HG03520 (cell line): ENCODE measurements at regions not wholly inside any gene's neighbourhood (a gene's known extent, or its start where the extent isn't known, plus 50 kb on each side); places are given as distances from the start of the nearest gene placed in this dataset.

ENCODE experiments used
- ATAC-seq: cut with Tn5 transposase; IDR thresholded peaks from one replicate; pipeline ENCODE4 v1.9.1; 2021; ENCODE audit warnings: mild to moderate bottlenecking, moderate library complexity; ENCODE audit not compliant: unreplicated experiment

DNA sequence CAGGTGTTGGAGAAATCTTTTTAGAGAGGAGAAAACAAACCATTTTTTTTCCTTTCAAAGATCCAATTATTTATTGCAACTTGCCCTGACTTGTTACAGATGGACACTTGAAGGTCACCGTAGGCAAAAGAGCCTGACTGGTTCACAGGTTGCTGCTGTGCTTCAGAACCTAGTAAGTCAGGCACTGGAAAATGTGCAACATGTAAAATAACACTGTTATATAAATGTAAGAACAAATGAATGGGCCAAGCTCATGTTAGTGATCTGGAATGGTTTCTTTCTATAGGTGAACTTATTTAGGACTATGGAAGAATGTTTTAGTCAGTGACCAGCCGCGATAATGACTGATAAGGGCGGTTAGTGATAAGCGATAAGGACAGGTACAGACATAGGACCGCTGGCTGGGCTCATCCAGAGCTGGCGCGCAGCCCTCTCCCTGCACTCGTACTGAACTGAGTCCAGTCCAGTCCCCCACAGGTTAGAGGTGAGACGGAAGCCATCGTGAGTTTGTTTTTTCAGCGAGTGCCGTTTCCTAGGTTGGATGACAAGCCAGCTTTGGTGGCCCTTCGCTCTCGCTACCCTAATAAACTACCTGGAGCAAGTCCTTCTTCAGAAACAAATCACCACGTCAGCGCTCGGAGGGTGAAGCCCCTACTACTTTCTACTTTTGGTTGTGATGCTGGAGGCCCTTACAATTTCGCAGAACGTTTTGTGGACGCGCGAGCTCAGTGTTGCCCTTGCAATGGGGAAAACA is 94.4 kb upstream of the PRDM1 start:
- ATAC-seq = peak; percentile 22

DNA sequence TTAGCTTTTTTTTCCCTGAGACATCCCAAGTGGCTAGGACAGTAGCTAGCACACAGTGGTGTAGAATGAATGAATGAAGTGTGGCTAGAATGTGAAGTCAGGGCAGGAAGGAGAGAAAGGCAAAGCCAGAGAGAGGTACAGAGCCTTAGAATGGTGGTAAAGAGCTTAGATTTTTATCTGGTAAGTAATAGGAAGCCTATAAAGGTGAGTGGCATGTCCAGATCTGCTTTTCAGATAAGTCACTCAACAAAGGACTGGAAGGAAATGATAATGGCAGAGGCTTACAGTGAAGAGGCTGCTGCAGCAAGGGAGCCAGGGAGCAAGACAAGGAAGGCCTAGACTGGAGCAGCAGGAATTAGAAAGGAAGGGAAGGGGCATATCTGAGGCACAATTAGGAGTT is 96.0 kb upstream of the PRDM1 start:
- ATAC-seq = no peak

DNA sequence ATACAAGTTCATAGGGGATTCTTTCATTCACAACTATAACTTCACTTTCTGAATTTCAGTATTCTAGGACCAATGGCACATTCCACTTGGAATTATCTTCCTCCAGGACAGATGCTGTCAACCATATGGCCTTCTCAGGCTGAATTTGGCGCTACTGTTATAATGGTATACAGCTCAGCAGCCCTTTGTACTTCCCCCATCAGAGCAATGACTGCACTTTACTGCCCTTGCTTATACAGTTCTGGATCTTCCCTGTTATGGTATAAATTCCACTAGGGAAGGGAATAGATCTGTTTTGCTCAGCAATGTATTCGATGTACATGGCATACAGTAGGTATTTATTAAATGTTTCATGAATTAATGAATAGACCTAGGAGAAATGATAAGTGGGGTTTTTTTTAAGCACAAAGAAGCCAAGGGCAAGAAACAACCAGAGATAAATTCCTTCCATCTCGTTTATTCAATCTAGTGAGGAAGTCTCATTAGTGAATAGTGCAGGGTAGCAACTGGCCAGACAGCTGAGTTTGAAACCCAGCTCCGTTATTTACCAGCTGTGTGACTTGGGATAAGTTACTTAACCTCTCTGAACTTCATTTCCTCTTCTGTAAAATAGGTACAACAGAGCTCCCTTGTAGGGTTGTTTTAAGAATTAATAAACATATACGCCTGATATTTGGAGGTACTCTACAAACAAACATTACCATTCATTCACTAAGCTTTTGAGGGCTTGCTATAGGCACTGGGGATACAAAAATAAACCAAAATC is 97.1 kb upstream of the PRDM1 start:
- ATAC-seq = no peak

DNA sequence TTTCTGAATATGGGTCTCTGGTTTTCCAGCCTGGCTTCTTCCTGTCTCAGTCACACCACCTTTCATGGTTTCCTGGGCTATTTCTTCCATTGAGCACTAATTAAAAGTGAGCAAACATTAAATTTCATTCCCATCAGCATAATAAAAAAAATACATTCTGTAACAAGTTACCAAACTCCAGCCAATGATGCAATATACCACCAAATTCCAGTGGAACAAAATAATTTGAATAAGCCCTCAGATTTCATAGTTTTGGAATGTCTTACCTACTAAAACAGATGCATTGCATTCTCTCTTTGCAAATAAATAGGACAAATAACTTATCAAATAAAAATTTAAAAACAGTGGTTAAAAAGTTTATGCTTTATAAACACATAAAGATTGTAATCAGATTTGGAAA is 97.8 kb upstream of the PRDM1 start:
- no peak for ATAC-seq

DNA sequence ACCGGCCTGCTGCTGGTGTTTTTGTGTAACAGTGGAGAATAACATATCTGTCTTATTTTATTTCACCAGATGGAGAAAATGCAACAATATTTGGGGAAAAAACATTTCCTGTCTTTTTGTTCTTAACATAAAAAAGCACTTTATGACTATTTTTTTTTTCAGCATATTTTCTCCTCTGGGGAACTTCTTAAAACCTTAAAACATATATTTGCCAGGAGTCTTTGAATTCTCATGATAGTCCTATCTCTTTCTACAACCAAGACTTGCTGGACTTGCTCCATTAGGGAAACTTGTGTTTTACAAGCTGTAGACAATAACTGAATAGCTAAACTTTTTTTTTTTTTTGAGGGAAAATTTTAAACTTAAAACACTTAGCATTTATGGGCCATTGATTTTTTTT is 98.6 kb upstream of the PRDM1 start:
- no peak for ATAC-seq

DNA sequence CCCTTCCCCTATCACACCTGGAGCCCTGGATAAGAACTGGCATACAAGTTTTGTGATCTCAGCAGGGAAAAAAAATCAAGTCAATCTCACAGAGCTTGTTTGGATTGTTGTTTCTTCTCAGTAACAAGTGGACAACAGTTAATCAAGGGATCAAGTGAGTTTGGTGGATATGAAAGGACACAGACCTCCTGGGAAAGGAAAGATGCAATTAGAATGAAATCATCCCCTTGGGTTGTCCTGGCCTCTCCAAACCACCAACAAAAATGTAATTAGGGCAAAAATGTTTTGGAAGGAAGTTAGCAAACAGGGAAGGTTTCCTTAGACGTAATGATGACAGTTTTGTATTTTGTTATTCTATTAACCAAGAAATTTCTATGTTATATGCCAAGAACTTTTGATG is 99.1 kb upstream of the PRDM1 start:
- no peak for ATAC-seq

DNA sequence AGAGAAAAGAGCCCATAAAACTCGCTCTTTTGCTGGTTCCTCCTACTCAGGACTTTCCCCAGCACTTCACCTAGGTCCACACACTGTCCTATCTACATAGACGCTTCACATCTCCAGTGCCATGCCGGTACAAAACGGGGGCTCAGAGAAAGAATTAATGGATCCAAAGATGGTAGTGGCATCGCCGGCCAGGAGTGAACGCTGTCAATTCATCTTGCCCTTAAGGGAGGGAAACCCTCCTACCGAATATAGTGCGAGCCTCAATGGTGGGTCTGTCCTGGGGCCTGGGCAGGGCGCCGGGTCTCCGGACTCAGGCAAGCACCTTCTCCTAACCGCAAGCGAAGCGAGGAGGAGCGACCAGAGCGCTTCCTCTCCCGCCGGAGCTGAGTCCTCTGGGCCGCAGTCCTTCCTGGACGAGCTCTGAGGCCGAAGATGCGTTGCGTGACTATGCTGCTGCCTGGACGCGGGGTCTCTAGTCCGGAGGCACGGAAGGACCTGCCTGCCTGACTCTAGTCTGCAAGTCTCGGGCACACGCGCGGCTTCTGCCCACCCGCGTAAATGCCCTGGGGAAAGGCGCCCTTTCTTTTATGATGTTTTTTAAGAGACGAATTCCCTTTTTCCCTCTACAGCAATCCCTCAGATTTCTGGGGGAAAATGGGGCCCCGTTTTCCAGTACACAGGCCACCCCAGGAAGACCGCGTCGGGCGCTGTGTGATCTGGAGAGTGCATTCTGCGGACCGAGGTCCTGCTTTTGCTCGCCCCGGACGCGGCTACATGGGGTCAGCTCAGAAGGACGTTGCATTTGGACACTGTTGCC is 100.1 kb upstream of the PRDM1 start:
- ATAC-seq = no peak

DNA sequence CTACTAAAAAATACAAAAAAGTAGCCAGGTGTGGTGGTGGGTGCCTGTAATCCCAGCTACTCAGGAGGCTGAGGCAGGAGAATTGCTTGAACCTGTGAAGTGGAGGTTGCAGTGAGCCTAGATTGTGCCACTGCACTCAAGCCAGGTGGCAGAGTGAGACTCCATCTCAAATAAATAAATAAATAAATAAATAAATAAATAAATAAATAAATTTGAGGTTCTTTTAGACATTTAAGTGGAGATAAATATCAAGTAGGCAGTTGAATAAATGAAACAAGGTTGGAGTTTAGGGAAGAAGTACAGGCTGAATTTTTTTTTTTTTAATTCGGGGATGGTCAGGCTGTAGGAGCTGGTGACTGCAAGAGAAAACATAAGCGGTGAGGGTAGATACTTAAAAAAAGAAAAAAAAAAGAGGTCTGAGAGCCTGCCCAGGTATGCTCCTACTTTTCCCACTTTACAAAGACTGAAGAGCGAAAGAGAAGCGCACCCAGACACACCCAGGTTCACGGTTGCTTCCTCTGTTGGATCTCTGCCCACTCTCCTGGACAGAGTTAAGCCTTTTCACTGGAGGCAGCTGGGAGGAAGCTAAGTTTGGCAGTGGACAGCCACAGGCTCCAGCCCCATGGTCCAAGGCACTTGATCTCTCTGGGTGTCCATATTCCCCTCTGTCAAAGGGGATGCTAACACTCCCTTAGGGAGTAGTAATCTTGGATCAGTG is 100.9 kb upstream of the PRDM1 start:
- no peak for ATAC-seq

DNA sequence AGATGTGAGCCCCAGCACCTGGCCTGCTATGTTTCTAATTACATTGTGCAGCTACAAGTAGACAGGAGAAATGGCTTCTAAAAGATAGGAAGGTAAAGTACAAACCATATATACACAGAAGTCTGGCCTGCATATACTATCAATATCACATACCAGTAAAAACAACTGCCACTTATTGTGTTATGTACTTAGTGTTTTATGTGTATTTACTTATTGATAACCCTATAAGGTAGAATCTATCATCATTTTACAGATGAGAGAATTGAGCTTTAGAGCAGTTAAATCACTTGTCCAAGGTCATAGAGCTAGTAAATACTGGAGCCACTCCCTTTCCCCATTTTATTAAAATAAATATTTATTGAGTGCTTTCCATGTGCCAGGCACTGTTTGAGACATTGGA is 102.4 kb upstream of the PRDM1 start:
- ATAC-seq = no peak

DNA sequence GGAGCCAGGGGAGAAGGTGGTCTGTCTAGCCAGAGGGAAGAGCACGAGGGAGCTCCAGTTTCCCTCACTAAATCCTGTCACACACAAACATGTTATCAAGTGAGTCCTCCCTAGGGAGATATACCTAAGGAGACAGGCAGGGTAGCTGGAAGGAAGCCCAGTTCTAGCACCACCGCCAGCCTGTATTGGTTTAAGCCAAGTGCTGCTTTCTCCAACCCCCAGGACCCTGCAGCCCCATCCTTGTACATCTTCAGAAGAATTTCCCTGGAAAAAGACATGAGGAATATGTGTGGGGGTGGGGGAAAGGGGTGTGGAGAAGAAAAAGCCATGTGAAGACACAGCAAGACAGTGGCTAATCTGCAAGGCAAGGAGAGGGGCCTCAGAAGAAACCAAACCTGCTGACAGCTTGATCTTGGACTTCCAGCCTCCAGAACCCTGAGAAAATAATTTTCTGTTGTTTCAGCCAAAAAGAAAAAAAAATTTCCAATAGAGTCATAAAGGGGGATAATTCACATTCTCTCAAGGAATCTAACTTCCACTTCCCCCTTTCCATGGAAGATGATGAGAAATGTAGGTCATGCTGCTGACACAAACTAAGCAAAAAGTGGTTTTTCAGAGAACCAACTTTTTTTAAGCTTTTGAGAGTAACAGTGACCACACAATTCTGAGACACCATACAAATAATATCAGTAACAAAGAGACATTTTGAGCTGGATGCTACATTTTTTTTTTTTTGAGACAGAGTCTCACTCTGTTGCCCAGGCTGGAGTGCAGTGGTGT is 103.2 kb upstream of the PRDM1 start:
- no peak for ATAC-seq

DNA sequence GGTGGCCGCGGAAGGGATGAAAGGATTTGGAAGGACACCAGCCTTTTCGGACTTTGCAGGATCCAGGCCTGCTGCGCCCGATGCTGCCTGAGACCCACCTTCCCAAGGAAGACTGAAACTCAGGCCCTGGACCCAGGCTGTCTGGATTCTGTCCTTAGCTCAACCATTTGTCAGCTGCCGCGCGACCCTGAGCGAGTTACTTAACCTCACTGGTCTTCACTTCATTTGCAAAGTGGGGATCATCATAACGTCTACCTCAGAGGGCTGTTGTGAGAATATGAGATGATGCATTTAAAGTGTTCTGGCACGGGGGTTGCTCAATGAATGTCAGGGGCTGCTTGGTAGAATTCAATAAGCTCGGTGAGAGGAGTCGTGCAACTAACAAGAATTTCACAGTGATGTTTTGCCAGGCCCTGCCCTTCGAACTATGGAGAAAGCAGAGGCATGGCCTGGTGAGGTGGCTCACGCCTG is 104.2 kb upstream of the PRDM1 start:
- no peak for ATAC-seq

DNA sequence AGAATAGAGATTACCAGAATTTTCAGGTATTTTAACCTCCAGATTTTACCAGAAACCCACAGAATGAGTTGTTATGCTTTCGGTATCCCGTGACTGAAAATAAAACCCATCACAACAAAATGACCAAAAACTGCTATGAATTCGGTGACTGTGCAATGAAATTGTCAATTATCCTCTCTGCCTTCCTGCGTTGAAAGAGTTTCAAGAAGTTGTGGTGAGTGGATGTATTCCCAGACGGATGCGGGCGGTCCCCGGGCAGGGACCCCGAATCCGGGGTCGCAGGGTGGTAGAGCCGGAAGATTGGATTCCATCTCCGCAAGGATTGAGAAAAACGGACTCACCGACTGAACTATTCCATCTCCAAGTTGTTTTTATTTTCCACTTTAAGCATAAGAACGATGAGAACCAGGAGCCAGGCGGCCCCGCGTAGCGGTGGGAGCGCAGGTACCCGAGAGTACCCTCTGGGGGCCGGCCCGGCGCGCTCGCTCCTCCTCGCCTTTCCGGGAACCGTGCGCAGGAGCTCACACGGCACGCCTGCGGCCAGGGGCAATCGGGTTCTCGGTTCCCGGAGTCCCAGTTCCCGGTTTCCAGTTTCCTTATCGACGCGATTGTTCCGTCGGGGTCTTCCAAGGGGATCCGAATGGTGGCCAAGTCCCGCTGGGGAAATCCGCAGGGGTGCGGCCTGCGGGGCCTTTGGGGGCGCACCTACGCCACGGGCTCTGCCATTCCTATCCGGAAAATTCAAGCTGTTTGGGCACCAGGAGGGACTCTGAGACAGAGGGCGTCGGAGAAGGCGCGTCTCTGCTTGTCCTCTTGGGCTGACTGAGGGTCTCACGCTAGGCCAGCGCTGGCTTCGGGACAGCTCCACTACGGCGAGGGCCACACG is 104.9 kb upstream of the PRDM1 start:
- ATAC-seq = no peak

DNA sequence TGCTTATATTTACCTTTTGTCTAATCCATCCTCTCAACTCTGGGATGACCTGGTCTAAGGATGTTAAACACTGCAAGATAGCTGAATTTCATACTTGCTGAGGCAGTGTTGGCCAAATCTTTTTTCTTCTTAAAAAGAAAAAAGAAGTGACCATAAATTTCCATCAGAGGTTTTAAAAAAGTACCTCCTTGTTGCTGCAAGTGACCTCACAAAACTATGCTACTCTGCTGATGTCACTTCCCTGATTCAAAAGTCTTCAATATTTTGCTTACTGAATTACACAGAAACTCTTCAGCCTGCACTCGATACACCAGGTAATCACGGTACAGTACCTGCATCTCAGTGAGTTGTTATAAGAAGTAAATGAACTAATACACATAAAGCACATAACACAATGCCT is 107.2 kb upstream of the PRDM1 start:
- ATAC-seq = no peak

DNA sequence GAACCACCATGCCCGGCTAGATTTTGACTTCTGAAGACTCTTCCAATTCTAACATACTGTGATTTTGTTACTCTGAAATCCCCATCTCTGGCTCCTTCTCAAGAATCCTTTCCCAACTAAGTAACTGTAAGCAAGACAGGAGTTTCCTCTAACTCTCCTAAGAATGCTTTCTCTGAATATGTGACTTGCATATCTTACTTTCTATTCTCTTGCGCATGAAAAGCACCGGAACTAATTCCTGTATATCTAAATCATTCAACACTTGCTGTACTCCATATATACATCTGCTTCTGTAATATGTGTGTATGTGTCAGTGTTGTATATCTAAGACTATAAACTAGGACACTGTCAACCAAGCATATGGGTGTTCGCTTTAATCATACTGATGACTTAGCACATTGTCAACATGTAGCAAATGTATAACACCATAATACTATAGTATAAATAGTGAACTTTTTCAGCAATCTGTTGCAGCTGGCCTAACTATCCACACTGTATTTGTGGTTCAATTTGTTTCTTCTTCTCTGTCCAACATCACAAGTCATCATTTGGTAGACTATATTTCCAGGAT is 108.1 kb upstream of the PRDM1 start:
- no peak for ATAC-seq

DNA sequence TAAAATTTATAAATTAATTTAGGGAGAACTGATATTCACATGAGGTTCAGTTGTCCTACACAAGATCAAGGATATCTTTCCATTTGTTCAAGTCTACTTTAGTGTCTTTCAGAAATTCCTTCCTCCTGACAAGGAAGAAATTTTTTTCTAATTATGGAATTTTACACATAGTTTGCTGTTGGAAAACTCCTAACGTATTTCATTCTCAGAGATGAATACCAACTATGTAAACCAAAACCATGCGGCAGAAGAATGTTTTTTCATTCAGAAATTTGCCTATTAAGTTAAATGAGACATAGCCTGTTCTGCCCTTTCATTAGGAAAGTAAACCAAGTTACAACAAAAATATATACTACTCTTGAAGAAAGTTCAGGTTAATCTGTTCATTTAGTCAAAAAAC is 111.2 kb upstream of the PRDM1 start:
- ATAC-seq = no peak

DNA sequence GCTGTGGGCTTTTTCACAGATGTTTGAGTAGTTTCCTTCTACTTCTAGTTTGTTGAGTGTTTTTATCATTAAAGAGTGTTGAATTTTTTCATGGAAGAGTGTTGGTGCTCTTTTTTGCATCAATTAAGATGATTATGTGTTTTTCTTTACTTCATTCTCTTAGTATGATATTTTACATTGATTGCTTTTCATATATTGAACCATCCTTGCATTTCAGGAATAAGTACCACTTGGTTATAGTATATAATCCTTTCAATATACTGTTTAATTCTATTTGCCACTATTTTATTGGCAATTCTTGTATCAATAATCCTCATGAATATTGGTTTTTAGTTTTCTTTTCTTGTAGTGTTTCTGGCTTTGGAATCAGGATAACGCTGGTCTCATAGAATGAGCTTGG is 113.7 kb upstream of the PRDM1 start:
- ATAC-seq = no peak

DNA sequence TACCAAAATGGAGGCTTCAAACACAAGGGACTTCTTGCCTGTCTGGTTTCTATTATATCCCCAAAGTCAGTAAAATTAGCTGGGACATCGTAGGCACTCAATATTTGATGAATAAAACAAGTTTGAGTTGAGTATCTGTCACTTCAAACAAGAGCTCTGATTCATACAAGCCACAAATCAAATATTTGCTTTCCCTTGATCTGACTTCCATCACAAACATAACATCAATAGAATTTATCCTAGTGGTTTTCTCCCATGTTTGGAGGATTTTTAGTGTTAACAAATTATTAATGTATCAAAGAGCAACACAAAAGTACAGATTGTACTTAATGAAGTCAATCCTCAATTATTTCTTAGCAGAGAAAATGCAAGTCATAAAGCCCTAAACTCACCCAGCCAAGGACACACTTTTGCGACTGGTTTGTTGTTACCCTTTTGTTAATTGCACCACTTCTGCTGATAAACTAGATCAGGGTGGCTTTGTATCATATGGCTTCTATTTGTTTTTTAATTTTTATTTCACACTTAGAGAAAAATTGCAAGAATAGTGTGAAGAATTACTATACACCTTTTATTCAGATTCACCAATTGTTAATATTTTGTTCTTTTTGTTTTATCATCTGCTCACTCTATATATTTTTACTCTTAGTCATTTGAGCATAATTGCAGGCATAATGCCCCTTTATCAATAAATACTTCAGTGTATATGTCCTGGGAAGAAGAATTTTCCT is 117.4 kb upstream of the PRDM1 start:
- ATAC-seq = no peak

DNA sequence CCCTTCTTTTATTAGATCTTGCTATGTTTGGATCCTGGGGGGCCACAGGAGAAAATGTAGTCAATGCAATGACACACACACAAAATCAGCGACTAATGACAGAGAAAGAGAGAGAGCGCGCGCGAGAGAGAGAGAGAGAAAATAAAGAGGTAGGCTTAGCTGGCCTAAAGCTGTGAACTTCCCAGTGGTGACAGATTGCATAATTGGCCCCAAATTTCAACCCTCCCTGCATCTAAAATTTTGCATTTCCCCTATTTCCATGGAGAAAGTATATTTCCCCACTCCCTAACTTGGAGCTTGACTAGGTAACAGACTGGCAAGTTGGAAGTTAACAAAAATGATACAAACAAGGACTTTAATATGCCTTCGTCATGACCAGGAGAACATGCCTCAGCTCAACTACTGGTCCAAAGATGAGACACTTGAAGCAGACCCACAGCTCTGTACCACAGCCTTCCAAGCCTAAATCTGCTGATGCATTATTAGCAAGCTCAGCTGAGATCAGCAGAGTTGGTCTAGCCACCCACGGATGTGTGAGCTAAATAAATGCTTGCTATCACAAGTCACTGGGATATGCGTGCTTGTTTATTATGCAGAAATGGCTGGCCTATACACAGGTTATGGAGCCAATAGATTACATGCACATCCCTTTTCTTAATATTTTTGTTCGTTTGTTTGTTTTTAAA is 118.1 kb upstream of the PRDM1 start:
- no peak for ATAC-seq
